GM21381 (cell line): ENCODE measurements at regions not wholly inside any gene's neighbourhood (a gene's known extent, or its start where the extent isn't known, plus 50 kb on each side); places are given as distances from the start of the nearest gene placed in this dataset.
A peak's percentile ranks its signal among the peaks of the same experiment; 100 is the strongest.

Source experiments
- ATAC-seq: cut with Tn5 transposase; IDR thresholded peaks from one replicate; pipeline ENCODE4 v1.9.1; 2021; ENCODE audit warnings: mild to moderate bottlenecking, moderate library complexity; ENCODE audit not compliant: unreplicated experiment

- ATAC-seq, result peak; percentile 58
Measured at GRCh38 chr12:118689793-118690192, 291.5 kb upstream of the SRRM4 start.

DNA sequence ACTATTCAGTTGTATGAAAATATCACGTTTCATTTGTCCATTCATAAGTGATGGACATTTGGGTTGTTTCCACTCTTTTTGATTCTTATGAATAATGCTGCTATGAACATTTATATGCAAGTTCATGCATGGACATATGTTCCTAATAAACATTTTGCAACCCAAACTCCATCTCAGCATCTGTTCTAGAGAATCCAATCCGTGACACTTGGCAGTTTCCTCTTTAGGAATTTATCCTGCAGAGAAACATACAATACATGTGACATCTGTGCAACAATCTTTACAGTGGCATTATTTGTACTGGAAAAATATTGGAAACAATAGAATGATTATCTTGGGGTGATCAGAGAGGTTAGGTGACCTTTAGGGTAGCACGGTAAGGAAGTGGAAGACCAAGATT lies 290.8 kb upstream of the SRRM4 start:
- no peak for ATAC-seq

DNA sequence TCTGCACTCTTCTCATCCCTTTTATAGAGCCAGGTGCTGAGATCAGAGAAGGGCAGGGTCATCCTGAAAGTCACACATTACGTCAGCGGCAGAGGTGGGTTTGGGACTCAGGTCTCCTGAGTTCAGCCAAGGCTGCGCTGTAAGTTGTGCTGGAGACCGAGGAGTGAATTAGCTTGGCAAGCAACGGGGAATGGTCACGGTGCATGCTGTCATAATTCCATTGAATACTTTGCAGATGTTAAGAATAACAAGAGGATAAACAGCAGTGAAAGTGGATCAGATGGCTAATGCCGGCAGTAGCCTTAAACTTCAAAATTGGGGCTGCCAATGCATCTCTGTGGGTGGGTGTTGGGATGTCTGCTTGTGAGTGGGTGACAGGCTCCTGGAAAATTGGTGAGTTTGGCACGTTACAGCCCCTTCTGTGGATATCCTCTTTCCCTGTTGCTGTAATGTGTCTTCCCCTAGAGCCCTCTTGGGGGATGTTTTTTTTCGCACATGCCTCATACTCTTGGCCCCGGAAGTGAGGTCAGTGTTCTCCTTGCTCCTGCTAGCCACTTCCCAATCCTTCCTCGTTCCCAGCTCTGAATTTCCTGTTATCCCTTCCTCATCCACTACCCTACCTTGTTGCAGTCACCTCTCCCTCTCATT lies 287.1 kb upstream of the SRRM4 start:
- ATAC-seq, result no peak

DNA sequence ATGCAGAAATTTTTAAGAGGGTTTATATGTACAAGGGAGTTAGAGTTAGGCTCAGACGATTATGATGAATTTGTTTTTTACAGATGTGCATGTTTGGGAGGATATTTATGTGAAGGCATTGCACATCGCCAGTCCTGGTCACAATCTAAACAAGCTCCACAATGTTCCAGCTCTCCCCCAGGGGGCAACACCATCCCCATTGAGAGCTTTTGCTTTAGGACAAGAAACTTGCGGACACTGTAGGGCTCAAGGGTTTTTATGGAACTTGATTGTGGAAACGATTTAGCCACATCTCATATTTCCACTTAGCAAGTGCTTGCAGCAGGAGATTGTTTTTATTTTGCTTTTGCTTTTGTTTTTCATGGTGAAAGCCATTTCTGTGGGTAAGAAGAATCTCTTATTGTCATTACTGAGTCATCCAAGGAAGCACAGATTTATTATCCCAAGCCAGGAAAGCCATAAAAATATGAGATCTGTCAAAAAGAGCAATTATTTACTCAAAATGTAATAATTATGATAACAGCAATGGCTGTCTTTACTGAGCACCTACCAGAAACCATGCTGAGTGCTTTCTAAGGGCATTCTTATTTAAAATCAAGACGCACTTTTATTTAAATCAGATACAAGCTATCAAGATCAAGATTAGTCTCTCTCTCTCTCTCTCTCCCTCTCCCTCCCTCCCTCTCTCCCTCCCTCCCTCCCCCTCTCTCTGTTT lies 276.7 kb upstream of the SRRM4 start:
- no peak for ATAC-seq

DNA sequence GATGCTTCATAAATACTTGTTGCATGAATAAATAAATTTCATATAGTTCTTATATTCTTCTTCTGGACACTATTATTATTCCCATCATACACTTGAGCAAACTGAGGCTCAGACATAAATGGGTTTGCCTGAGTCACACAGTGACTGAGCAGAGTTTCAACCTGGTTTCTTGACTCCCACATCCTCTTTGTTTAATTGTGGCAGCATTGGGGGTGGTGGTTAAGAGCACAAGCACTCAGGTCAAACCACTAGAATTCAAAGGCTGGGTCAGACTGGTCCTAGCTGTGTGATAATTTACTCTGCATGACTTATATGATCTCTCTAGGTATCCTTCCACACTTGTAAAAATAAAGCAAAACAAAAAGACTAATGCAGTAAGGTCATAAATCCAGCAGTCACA lies 274.9 kb upstream of the SRRM4 start:
- no peak for ATAC-seq

GRCh38 chr12:118709946-118710345 lies 271.4 kb upstream of the SRRM4 start:
- ATAC-seq, result no peak

DNA sequence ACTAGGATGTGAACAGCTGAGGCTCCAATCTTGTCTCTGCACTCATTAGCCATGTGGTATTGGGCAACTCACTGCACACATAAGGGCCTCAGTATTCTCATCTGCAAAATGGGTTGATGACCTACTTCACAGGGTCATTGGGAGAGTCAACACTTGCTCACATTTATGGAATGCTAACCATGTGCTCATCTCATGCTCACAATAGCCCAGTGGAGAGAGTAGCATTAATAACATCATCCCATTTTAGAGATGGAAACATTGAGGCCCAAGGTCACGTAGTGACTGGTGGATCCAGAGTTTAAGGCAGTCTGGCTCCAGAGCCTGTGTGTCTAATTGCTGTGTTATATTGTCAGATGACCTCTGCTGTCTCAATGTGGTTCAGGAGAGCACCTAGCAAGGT lies 270.2 kb upstream of the SRRM4 start:
- no peak for ATAC-seq

DNA sequence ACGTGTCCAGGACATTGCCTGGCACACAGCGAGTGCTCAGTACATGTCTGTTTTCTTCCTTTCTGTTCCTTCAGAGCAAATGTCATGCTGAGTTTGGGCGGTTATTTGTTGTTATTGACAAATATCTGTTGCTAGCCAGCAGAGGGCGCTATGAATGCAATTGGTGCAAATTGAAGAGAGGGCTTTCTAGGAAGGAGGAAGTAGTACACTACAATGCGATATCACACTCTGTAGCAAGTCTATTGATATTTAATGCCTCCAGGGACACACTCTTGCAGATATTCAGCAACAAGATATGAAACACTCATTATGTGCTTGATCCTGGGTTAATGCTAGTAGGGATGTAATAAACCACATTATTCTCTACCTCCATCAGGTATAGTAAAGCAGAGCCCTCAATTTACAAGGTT lies 267.3 kb upstream of the SRRM4 start:
- ATAC-seq, result peak; percentile 61

- no peak for ATAC-seq
Measured at GRCh38 chr12:118714500-118714899, 266.8 kb upstream of the SRRM4 start.

GRCh38 chr12:118715647-118716046 lies 265.7 kb upstream of the SRRM4 start:
- ATAC-seq, result no peak

- ATAC-seq, result no peak
Measured at GRCh38 chr12:118727196-118727978, 254.0 kb upstream of the SRRM4 start.

- ATAC-seq, result no peak
Measured at GRCh38 chr12:118727979-118728366, 253.4 kb upstream of the SRRM4 start.

- no peak for ATAC-seq
Measured at GRCh38 chr12:118734266-118734665, 247.1 kb upstream of the SRRM4 start.

DNA sequence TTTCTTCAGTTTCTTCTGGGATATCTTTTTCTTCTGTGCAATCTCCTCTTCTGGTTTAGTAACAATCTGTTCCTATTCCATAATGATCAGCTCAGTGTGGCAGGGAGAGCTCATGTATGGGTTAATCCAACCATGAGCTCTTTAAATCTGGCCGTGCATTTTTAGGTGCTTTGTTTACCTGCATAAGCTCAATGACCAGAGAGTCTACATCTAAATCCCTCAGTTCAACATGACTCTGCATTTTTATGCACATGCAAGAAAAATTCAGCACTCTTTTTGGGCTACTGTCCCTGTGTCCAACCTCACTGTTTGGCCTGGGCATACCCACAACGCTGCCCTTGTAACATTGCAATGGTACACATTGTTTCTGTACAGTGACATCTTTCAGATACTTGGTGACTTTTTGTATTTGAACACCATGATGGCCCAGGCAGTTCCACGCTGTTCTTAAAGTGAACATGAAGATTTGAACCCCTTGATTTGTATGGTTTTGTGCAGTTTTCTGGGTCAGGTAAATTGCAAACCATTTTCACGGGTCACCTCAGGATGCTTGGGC lies 243.3 kb upstream of the SRRM4 start:
- ATAC-seq, result no peak

GRCh38 chr12:118741194-118741593 lies 240.1 kb upstream of the SRRM4 start:
- ATAC-seq, result no peak

- no peak for ATAC-seq
Measured at GRCh38 chr12:118742431-118742830, 238.9 kb upstream of the SRRM4 start.

DNA sequence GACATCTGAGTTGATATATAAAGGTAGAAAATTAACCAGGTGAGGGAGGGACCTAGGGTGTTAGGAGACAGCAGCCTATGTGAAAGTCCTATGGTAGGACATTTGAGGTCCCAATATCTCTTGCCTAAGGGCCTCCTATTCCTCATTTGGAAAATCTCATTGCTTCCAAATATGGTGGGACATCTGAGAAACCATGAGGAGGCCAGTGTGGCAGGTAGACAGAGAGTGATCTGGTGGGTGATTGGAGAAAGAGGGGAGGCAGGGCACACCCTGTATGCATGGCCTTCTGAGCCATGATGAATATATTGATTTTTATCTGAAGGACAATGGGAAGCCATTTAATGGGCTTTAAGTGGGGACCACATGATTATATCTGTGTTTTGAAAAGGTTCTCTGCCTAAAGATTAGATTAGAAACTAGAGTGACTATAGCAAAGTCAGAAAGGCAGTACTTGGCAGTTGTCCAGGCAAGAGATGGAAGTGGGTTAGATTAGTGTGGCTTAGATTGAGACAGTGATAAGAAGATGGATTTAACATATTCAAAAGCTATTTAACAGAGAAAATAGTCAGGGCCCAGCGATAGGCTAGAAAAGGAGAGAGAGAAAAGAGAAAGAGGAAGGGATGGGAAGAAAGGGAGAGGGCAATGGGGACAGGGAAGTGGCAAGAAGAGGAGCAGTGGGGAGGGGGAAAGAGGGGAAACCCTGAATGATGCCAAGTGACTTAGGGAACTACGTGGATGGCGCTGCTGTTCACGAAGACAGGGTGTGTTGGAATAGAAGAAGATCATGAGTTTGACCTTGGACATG lies 237.2 kb upstream of the SRRM4 start:
- ATAC-seq, result no peak

DNA sequence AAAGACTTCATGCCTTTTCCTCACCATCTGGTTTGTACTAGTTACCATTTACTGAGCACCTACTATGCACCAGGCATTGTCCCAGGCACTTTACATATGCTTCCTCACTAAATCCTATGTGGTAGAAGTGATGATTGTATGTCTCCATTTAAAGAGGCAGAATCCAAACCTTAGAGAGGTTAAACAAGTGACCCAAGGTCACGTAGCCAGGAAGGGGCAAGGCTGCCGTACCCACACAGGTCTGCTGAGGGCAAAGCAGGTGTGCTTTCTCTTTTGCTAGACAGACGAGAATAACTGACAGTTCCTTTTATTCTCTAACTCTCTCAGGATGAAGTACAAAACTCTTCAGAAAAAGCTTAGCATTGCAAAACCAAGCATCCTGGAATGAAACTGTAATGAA lies 235.2 kb upstream of the SRRM4 start:
- ATAC-seq, result no peak

DNA sequence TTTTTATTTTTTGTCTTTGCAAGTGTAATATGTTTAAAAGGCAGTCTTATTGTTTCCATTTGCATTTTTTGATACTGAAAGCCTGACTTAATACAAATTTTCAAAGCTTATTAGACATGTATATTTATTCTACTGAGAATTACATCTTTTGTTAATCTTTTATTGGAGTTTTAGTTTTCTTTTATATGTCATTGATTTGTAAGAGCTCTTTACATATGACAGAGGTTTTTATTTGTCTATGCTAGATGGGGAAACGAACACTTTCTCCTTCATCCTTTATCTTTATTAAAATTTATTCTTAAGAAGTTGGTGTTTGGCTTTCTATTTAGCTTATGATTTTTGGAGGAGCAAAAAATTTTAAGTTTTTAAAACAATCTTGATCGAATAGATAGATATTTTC lies 234.4 kb upstream of the SRRM4 start:
- no peak for ATAC-seq

DNA sequence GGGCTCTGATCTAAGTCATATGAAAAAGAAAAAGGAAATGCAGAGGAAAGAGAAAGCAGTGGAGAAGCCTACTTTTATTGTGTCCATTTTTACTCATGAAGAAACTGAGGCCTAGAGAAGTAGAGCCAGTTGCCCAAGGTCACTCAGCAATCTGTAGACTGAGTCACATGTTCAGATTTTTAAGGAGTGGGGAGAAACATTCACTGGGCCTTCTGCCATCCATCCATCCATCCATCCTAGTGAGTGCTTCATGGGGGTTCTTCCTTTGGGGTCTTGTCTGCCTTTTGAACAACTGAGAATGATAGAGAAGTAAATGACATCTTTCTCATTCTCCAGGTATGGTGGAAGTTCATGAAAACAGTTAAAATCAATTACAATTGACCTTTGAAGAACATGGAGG lies 233.6 kb upstream of the SRRM4 start:
- no peak for ATAC-seq
